OCI-LY1 (cell line): ENCODE measurements at regions not wholly inside any gene's neighbourhood (a gene's known extent, or its start where the extent isn't known, plus 50 kb on each side); places are given as distances from the start of the nearest gene placed in this dataset.

Source experiments
- CTCF ChIP-seq: fragments of 200-600 bp; sonication (generic), shearing (Covaris generic); IDR thresholded peaks from 2 replicates; pipeline ENCODE4 v1.5.1; 2017; ENCODE audit warnings: mild to moderate bottlenecking, antibody characterized with exemption, low read length, moderate library complexity, mixed read lengths
- EZH2 ChIP-seq: fragments of 200-600 bp; sonication (generic), shearing (Covaris generic); IDR thresholded peaks from 2 replicates; pipeline ENCODE4 v1.8.0; 2017; ENCODE audit warnings: borderline replicate concordance, mixed run types, mild to moderate bottlenecking, antibody characterized with exemption, low read length, moderate library complexity, mixed read lengths

GRCh38 chr9:129311643-129312042 is 133.6 kb upstream of the IER5L start:
- no peak for TF ChIP-seq CTCF
- TF ChIP-seq EZH2: no peak
